Skeletal muscle cell (primary cell): ENCODE measurements at regions not wholly inside any gene's neighbourhood (a gene's known extent, or its start where the extent isn't known, plus 50 kb on each side); places are given as distances from the start of the nearest gene placed in this dataset.

Experiments
- DNase-seq: peaks from one replicate; pipeline ENCODE4 v3.0.0-alpha.2; 2010; ENCODE audit warnings: low read depth
- H3K4me3 ChIP-seq: 2 replicates; pipeline ENCODE4 v1.5.1; 2011; ENCODE audit warnings: low read depth, mild to moderate bottlenecking, control low read depth, low read length, moderate library complexity

DNA sequence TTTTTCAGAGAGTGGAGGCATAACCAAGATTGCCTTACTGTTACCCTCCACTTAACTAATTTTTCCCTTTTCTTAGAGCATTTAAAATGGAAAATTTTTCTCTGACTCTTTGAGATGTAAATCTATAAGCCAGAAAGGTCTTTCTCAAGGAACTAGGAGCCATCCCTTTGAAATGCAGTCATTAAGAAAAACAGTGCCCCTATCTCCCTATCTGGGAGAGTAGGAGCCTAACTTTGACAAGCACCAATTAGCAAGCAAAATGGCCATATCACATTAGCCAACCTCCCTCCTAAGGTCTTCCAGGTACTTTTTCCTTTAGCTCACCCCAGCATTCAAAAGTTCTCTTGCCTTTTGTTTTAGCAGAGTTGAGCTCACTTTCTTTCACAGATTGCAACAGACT lies 570.5 kb downstream of the EPHA7 start:
- no peak overlapping the region for H3K4me3 ChIP-seq
- no peak for DNase-seq

- no peak for DNase-seq
- no peak overlapping the region for H3K4me3 ChIP-seq
Observed at GRCh38 chr6:92848459-92848858, 570.9 kb downstream of the EPHA7 start.

DNA sequence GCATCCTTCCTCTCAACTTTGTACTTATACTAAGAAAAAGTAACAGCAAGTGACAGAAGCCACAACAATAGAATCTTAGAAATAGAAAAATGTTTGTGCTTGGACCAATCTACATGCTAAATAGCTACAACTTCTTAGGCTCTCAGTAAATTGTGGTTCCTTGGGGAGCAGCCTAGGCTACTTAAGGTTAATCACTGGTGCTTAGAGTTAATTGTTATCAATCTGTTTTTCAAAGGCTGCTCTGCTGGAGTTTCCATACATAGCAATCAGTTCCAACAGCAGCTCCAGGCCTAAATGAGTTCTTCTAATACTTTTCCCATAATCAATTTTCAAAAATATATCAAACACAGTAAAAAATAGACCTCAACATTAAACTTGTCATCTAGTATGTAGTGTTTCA lies 571.4 kb downstream of the EPHA7 start:
- DNase-seq = no peak
- H3K4me3 ChIP-seq = no peak overlapping the region

GRCh38 chr6:92840246-92840930 lies 579.0 kb downstream of the EPHA7 start:
- H3K4me3 ChIP-seq = no peak overlapping the region
- DNase-seq = no peak

- no peak overlapping the region for H3K4me3 ChIP-seq
- DNase-seq = no peak
Observed at GRCh38 chr6:92828788-92829187, 590.6 kb downstream of the EPHA7 start.

- H3K4me3 ChIP-seq = no peak overlapping the region
- DNase-seq = no peak
Observed at GRCh38 chr6:92827104-92827503, 592.3 kb downstream of the EPHA7 start.

DNA sequence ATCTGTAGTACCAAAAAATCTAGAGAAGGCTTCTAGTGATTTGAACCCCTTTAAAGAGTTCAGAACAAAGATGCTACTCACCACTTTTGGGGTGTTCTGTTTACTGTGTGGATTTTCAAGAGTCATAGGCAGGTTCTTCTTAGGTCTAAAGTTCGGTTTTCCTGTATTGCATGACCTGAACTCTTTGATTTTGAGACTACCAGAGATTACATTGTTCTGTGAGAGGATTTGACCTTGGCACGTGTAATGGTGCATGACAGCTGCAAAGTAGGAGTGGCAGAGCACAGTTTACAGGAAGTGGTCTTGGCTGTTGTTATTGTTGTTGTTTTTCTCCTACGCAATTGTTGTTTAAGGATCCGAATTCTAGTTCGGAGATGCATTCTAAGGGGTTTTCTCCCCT lies 592.7 kb downstream of the EPHA7 start:
- DNase-seq = no peak
- H3K4me3 ChIP-seq = no peak overlapping the region

DNA sequence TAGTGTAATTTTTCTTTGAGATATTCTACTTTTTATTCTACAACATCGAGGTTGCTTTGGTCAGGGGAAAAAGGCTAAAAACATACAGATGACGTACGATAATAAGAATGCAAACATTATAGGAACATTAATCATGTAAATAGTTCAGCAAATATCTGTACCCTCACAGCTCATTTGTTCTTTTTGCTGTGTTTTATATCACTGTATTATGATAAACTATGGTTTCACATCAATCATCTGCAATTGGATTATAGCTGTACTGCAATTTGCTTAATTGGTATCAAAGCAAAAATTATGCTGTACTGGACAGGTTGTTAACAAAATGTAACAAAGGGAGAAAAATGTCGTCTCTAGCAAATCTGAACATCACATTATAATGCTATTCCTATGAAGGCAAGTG lies 597.1 kb downstream of the EPHA7 start:
- DNase-seq = no peak

GRCh38 chr6:92820601-92821000 lies 598.8 kb downstream of the EPHA7 start:
- H3K4me3 ChIP-seq = no peak overlapping the region
- no peak for DNase-seq

More for the DNA sequence above, 597.1 kb downstream of the EPHA7 start:
- H3K4me3 ChIP-seq = no peak overlapping the region

- DNase-seq = no peak
- no peak overlapping the region for H3K4me3 ChIP-seq
Observed at GRCh38 chr6:92810913-92811312, 608.4 kb downstream of the EPHA7 start.

DNA sequence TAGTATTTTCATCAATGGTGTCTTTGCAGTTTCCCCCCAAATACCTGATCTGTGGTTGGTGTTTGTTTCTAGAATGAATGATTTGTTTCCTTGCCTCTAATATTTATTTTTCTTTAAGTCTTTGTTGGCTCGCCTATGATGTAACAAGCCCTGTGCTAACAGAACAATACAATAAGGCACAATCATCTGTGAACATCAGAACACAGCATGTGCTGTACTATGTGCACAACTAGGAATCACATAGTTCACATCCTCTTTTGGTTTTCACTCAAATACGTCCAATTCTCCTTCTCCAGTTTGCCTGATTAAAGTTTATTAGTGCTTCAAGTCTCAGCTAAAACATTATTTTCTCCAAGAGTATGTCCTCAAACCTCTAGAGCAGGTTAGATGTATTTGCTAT lies 613.1 kb downstream of the EPHA7 start:
- DNase-seq = no peak
- no peak overlapping the region for H3K4me3 ChIP-seq

- DNase-seq = no peak
- no peak overlapping the region for H3K4me3 ChIP-seq
Observed at GRCh38 chr6:92791403-92791802, 628.0 kb downstream of the EPHA7 start.

- DNase-seq = no peak
- H3K4me3 ChIP-seq = no peak overlapping the region
Observed at GRCh38 chr6:92790381-92790780, 629.0 kb downstream of the EPHA7 start.

- H3K4me3 ChIP-seq = no peak overlapping the region
Observed at GRCh38 chr6:92784235-92784634, 635.1 kb downstream of the EPHA7 start.

DNA sequence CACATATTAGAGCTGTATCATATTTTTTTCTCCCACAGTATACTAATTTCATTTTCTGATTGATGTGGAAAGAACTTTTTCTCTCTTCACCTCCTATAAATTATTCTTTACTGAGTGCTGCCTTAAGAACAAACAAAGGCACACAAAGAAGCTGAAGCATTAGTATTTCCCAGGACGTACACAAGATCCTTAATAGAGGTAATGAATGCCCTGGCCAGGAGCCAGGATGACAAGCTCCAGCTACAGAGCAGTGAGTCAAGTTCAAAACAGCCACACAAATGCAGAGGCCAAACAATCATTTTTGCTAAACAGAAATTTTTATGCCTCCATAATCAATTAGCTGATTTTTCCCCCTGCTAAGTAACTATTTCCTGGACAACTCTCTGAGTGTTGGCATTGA lies 639.6 kb downstream of the EPHA7 start:
- H3K4me3 ChIP-seq = no peak overlapping the region
- peak; percentile 50 for DNase-seq

More at GRCh38 chr6:92784235-92784634, 635.1 kb downstream of the EPHA7 start:
- no peak for DNase-seq

- DNase-seq = no peak
- H3K4me3 ChIP-seq = no peak overlapping the region
Observed at GRCh38 chr6:92777146-92777740, 642.1 kb downstream of the EPHA7 start.

DNA sequence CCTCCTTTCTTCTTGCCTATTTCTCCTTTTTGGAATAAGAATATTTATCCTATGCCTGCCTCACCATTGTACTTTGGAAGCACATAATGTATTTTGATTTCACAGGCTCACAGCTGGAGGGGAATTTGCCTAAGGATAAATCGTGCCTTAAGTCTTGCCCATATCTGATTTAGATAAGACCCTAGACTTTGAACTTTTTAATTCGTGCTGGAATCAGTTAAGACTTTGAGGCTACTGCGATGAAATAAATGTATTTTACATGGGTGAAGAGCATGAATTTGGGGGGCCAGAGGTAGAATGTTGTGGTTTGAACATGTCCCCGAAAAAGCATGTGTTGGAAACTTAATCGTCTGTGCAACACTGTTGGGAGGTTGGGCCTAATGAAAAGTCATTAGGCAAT lies 648.8 kb downstream of the EPHA7 start:
- DNase-seq = no peak
- H3K4me3 ChIP-seq = no peak overlapping the region

- H3K4me3 ChIP-seq = no peak overlapping the region
- DNase-seq = no peak
Observed at GRCh38 chr6:92767101-92767500, 652.3 kb downstream of the EPHA7 start.

GRCh38 chr6:92763680-92764079 lies 655.7 kb downstream of the EPHA7 start:
- no peak for DNase-seq

DNA sequence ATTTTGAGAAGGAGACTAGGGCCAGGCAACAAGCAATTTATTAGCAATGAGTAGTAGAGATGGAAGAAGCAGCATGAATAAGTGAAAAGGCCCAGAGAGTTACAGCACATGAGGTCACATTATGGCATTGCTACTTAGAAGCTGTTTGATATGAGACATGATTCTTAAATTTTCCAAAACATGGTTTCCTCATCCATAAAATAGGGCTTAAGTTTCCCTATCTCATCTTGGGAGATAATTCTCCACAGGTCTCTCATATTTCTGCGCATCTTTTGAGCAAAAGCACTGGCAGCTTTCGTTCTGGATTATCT lies 656.1 kb downstream of the EPHA7 start:
- H3K4me3 ChIP-seq = no peak overlapping the region
- DNase-seq = no peak

More at GRCh38 chr6:92763680-92764079, 655.7 kb downstream of the EPHA7 start:
- H3K4me3 ChIP-seq = no peak overlapping the region

DNA sequence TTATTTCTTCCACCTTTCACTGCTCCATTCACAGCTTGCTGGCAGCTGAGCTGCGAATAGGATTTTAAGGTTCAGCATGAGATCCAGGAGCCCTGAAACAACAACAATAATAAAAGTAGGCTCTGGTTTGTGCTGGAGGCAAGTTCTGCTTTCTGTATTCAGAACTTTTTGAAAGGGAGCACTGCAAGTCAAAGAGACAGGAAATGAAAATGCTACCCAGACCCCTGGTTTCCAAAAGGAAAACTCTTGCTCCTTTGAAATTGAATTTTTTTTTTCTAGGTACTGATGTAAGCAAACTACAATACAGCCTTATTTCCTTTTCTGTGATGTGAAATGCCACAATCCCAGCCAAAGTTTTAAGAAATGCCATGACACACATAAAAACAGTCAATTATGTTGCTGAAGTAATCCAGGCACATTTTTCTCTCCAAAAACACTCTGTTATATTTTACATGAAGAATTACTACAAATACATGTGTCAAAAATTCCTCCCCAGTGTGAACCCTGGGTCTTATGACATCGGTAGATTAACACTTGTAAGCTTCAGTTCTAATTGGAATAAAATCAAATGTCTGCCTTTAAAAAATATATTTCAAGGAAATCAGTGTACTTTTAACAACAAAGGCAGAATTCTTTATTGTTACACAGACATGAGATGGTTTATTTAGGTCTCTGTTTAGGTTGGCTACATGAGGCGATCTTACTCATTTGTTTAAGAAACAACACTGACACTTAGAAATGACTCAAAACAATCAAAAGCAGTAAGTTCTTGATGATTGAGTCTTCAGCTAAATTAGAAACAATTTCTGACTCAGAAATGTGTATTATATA lies 656.7 kb downstream of the EPHA7 start:
- H3K4me3 ChIP-seq = no peak overlapping the region
- DNase-seq = no peak
